ENCODE measurements at regions not wholly inside any gene's neighbourhood (a gene's known extent, or its start where the extent isn't known, plus 50 kb on each side); places are given as distances from the start of the nearest gene placed in this dataset.
"Not testable (repeated sequence)": the region's sequence is repeated elsewhere in the genome, so short reads cannot be mapped to it uniquely, and the experiment has no call there.

GRCh38 chr5:79888643-79889042 lies 102.4 kb downstream of the MTX3 start:
- ATAC-seq (ENCODE audit: low read depth) (no peak), DNase-seq (ENCODE audit: low spot score) (no peak)
- no peaks in the 10 kb centered on the region for H3K36me3 ChIP-seq (ENCODE audit: low read depth)
- TF ChIP-seq CTCF (IDR thresholded peaks at IDR 0.05; ENCODE audit: poor library complexity, severe bottlenecking): no peak
- H3K27me3 ChIP-seq (ENCODE audit: insufficient read depth, poor library complexity, severe bottlenecking): no peaks in the 10 kb centered on the region
- H3K4me1 ChIP-seq (ENCODE audit: insufficient read depth, poor library complexity, severe bottlenecking): no peaks in the 10 kb centered on the region
- no peak overlapping the region for H3K27ac ChIP-seq (ENCODE audit: poor library complexity, severe bottlenecking)
- no peaks in the 10 kb centered on the region for H3K9me3 ChIP-seq (ENCODE audit: severe bottlenecking)
- no peak overlapping the region for H3K4me3 ChIP-seq (ENCODE audit: severe bottlenecking)

GRCh38 chr5:79886925-79887655 lies 104.0 kb downstream of the MTX3 start:
- DNase-seq (ENCODE audit: low spot score) (no peak), ATAC-seq (ENCODE audit: low read depth) (no peak)
- TF ChIP-seq CTCF (IDR thresholded peaks at IDR 0.05; ENCODE audit: poor library complexity, severe bottlenecking): no peak
- Histone ChIP-seq H3K9me3 (ENCODE audit: severe bottlenecking) (no peaks in the 10 kb centered on the region), H3K4me1 (ENCODE audit: insufficient read depth, poor library complexity, severe bottlenecking) (no peaks in the 10 kb centered on the region), H3K36me3 (ENCODE audit: low read depth) (no peaks in the 10 kb centered on the region), H3K4me3 (ENCODE audit: severe bottlenecking) (no peak overlapping the region), H3K27ac (ENCODE audit: poor library complexity, severe bottlenecking) (no peak overlapping the region), H3K27me3 (ENCODE audit: insufficient read depth, poor library complexity, severe bottlenecking) (no peaks in the 10 kb centered on the region)

GRCh38 chr5:79886456-79886855 lies 104.6 kb downstream of the MTX3 start:
- no peak for DNase-seq (ENCODE audit: low spot score)
- H3K9me3 ChIP-seq (ENCODE audit: severe bottlenecking): no peaks in the 10 kb centered on the region
- H3K4me3 ChIP-seq (ENCODE audit: severe bottlenecking): no peak overlapping the region
- ATAC-seq (ENCODE audit: low read depth): no peak
- no peak for TF ChIP-seq CTCF (IDR thresholded peaks at IDR 0.05; ENCODE audit: poor library complexity, severe bottlenecking)
- no peaks in the 10 kb centered on the region for H3K27me3 ChIP-seq (ENCODE audit: insufficient read depth, poor library complexity, severe bottlenecking)
- no peaks in the 10 kb centered on the region for H3K36me3 ChIP-seq (ENCODE audit: low read depth)
- H3K27ac ChIP-seq (ENCODE audit: poor library complexity, severe bottlenecking): no peak overlapping the region
- H3K4me1 ChIP-seq (ENCODE audit: insufficient read depth, poor library complexity, severe bottlenecking): no peaks in the 10 kb centered on the region

- H3K4me1 ChIP-seq (ENCODE audit: insufficient read depth, poor library complexity, severe bottlenecking); H3K27ac ChIP-seq (ENCODE audit: poor library complexity, severe bottlenecking); H3K4me3 ChIP-seq (ENCODE audit: severe bottlenecking); ATAC-seq (ENCODE audit: low read depth); H3K9me3 ChIP-seq (ENCODE audit: severe bottlenecking); DNase-seq (ENCODE audit: low spot score); H3K27me3 ChIP-seq (ENCODE audit: insufficient read depth, poor library complexity, severe bottlenecking); H3K36me3 ChIP-seq (ENCODE audit: low read depth): not testable (repeated sequence)
These were observed 111.2 kb downstream of the MTX3 start for GRCh38 chr5:79879880-79880279.

GRCh38 chr5:79878721-79879336 lies 112.2 kb downstream of the MTX3 start:
- no peak for DNase-seq (ENCODE audit: low spot score)

More at GRCh38 chr5:79878721-79879336, 112.2 kb downstream of the MTX3 start:
- no peak for ATAC-seq (ENCODE audit: low read depth)
- Histone ChIP-seq H3K27me3 (ENCODE audit: insufficient read depth, poor library complexity, severe bottlenecking) (no peaks in the 10 kb centered on the region), H3K4me3 (ENCODE audit: severe bottlenecking) (no peak overlapping the region), H3K27ac (ENCODE audit: poor library complexity, severe bottlenecking) (no peak overlapping the region), H3K36me3 (ENCODE audit: low read depth) (no peaks in the 10 kb centered on the region), H3K4me1 (ENCODE audit: insufficient read depth, poor library complexity, severe bottlenecking) (no peaks in the 10 kb centered on the region), H3K9me3 (ENCODE audit: severe bottlenecking) (no peaks in the 10 kb centered on the region)
- peak; percentile 32 for TF ChIP-seq CTCF (IDR thresholded peaks at IDR 0.05; ENCODE audit: poor library complexity, severe bottlenecking)
